DOHH2 (cell line): ENCODE measurements at regions not wholly inside any gene's neighbourhood (a gene's known extent, or its start where the extent isn't known, plus 50 kb on each side); places are given as distances from the start of the nearest gene placed in this dataset.

Experiments
- H3F3A ChIP-seq: fragments of 200-600 bp; sonication (generic), shearing (Covaris generic); 2 replicates; pipeline ENCODE4 v1.6.0; 2016; ENCODE audit warnings: antibody characterized with exemption, mild to moderate bottlenecking; ENCODE audit not compliant: control insufficient read depth, insufficient read depth
- H3K27ac ChIP-seq: fragments of 200-600 bp; sonication (generic); 2 replicates; pipeline ENCODE4 v1.5.1; 2014; ENCODE audit warnings: low read depth, mild to moderate bottlenecking, low read length, moderate library complexity
- H3K27me3 ChIP-seq: fragments of 200-600 bp; sonication (generic); 2 replicates; pipeline ENCODE4 v1.6.1; 2014; ENCODE audit warnings: mild to moderate bottlenecking, low read length, mixed read lengths; ENCODE audit not compliant: control insufficient read depth
- H3K36me3 ChIP-seq: fragments of 200-600 bp; sonication (generic); 2 replicates; pipeline ENCODE4 v1.6.1; 2014; ENCODE audit warnings: mild to moderate bottlenecking, low read length, moderate library complexity, mixed read lengths; ENCODE audit not compliant: control insufficient read depth
- H3K4me1 ChIP-seq: fragments of 200-600 bp; sonication (generic); 2 replicates; pipeline ENCODE4 v1.6.1; 2014; ENCODE audit warnings: mild to moderate bottlenecking, low read length, mixed read lengths; ENCODE audit not compliant: control insufficient read depth
- H3K4me2 ChIP-seq: fragments of 200-600 bp; sonication (generic); 2 replicates; pipeline ENCODE4 v1.6.0; 2014; ENCODE audit warnings: mild to moderate bottlenecking, low read length, moderate library complexity
- H3K4me3 ChIP-seq: fragments of 200-600 bp; sonication (generic); 2 replicates; pipeline ENCODE4 v1.5.1; 2014; ENCODE audit warnings: mild to moderate bottlenecking, low read length, mixed read lengths
- H3K79me2 ChIP-seq: fragments of 200-600 bp; sonication (generic); 2 replicates; pipeline ENCODE4 v1.6.1; 2014; ENCODE audit warnings: mild to moderate bottlenecking, low read length, mixed read lengths; ENCODE audit not compliant: control insufficient read depth
- H3K9me2 ChIP-seq: fragments of 200-600 bp; sonication (generic); replicated peaks from 2 replicates; pipeline ENCODE4 v1.6.1; 2014; ENCODE audit warnings: mild to moderate bottlenecking, low read length, mixed read lengths; ENCODE audit not compliant: control insufficient read depth
- H3K9me3 ChIP-seq: fragments of 200-600 bp; sonication (generic); 2 replicates; pipeline ENCODE4 v1.6.1; 2014; ENCODE audit warnings: antibody characterized with exemption, low read length, mixed read lengths; ENCODE audit not compliant: control insufficient read depth, insufficient read depth
- H4K20me1 ChIP-seq: fragments of 200-600 bp; sonication (generic); 2 replicates; pipeline ENCODE4 v1.6.0; 2014; ENCODE audit warnings: low read depth, mild to moderate bottlenecking, antibody characterized with exemption, low read length, moderate library complexity; ENCODE audit not compliant: control insufficient read depth, insufficient read depth
- EZH2phosphoT487 ChIP-seq: fragments of 200-600 bp; sonication (generic); IDR thresholded peaks from 2 replicates; pipeline ENCODE4 v1.6.1; 2017; ENCODE audit warnings: borderline replicate concordance, mild to moderate bottlenecking, antibody characterized with exemption, low read length, moderate library complexity, mixed read lengths
- TF ChIP-seq, protein P1 (sequence below): fragments of 200-600 bp; sonication (generic); IDR thresholded peaks from one replicate; pipeline ENCODE4 v1.5.1; 2014; ENCODE audit warnings: antibody characterized with exemption, mild to moderate bottlenecking, low read depth, low read length; ENCODE audit not compliant: poor library complexity, severe bottlenecking

DNA sequence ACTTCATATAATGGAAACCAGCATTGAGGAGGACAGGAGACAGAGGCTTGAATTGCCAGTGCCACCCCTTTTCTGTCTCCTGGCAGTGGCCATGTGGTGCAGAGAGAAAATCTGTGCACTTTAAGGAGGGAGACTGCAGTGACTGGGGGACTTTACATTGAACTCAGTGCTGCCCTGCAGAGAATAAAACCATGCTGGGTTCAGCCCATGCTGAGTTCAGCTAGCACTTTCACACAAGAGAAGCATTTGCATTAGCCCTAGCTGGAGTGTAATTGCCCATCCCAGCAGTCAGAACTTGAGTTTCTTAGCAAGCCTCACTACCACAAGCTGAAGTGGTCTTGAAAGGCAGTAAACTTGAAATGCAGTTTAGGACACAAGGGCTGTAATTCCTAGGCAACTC is 677.5 kb downstream of the ZPLD1 start:
- Histone ChIP-seq H3K79me2 (no peaks in the 10 kb centered on the region), H3K4me1 (no peaks in the 10 kb centered on the region), H3K9me2 (no peaks in the 10 kb centered on the region), H3K27me3 (no peaks in the 10 kb centered on the region), H3F3A (no peaks in the 10 kb centered on the region), H3K36me3 (no peaks in the 10 kb centered on the region), H4K20me1 (no peaks in the 10 kb centered on the region), H3K4me3 (no peak overlapping the region), H3K27ac (no peak overlapping the region), H3K9me3 (no peaks in the 10 kb centered on the region), H3K4me2 (no peak overlapping the region)
- TF ChIP-seq EZH2phosphoT487: no peak
- TF ChIP-seq, protein P1, sequence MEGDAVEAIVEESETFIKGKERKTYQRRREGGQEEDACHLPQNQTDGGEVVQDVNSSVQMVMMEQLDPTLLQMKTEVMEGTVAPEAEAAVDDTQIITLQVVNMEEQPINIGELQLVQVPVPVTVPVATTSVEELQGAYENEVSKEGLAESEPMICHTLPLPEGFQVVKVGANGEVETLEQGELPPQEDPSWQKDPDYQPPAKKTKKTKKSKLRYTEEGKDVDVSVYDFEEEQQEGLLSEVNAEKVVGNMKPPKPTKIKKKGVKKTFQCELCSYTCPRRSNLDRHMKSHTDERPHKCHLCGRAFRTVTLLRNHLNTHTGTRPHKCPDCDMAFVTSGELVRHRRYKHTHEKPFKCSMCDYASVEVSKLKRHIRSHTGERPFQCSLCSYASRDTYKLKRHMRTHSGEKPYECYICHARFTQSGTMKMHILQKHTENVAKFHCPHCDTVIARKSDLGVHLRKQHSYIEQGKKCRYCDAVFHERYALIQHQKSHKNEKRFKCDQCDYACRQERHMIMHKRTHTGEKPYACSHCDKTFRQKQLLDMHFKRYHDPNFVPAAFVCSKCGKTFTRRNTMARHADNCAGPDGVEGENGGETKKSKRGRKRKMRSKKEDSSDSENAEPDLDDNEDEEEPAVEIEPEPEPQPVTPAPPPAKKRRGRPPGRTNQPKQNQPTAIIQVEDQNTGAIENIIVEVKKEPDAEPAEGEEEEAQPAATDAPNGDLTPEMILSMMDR: no peak

- Histone ChIP-seq H3K27ac (no peak overlapping the region), H3K9me3 (no peaks in the 10 kb centered on the region), H3K9me2 (no peaks in the 10 kb centered on the region), H3K4me1 (no peaks in the 10 kb centered on the region), H3K36me3 (no peaks in the 10 kb centered on the region), H4K20me1 (no peaks in the 10 kb centered on the region), H3F3A (no peaks in the 10 kb centered on the region), H3K27me3 (no peaks in the 10 kb centered on the region), H3K4me2 (no peak overlapping the region), H3K4me3 (no peak overlapping the region), H3K79me2 (no peaks in the 10 kb centered on the region)
- TF ChIP-seq, protein P1: no peak
- no peak for TF ChIP-seq EZH2phosphoT487
Measured at GRCh38 chr3:103126115-103126514, 691.3 kb downstream of the ZPLD1 start.

DNA sequence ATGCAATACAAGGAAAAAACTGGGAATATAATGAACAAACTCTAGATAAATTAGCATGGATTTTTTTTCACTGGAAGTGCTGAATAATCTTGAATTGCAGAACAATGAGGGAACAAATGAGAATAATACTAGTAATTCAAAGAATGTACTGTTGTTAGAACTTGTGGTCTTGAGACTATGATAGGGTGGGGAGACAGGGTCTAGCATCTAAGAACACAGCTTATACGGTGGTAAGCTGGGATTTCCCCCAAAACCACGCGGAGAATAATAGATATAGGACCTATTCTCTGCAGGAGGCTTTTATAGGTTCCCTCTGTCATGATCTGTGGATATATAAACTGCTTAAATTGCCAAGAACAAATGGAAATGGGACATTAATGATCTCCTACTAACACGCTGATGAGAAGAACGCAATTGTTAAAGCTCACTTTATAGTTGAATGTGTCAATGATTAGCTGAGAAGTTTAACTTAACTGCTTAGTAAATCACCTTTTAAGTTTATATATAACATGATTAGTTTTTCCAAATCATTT is 692.3 kb downstream of the ZPLD1 start:
- Histone ChIP-seq H3K4me1 (no peaks in the 10 kb centered on the region), H3K79me2 (no peaks in the 10 kb centered on the region), H3K4me3 (no peak overlapping the region), H3K36me3 (no peaks in the 10 kb centered on the region), H3K9me2 (no peaks in the 10 kb centered on the region), H3K27ac (no peak overlapping the region), H3K4me2 (no peak overlapping the region), H4K20me1 (no peaks in the 10 kb centered on the region), H3K9me3 (no peaks in the 10 kb centered on the region), H3K27me3 (no peaks in the 10 kb centered on the region), H3F3A (no peaks in the 10 kb centered on the region)
- TF ChIP-seq, protein P1: no peak
- TF ChIP-seq EZH2phosphoT487: no peak
